IPS-NIHi7 (cell line): ENCODE measurements at regions not wholly inside any gene's neighbourhood (a gene's known extent, or its start where the extent isn't known, plus 50 kb on each side); places are given as distances from the start of the nearest gene placed in this dataset.
"Not testable (repeated sequence)": the region's sequence is repeated elsewhere in the genome, so short reads cannot be mapped to it uniquely, and the experiment has no call there.

ENCODE experiments used
- DNase-seq: peaks from one replicate; pipeline ENCODE4 v3.0.0; 2012; ENCODE audit warnings: mixed read lengths; ENCODE audit errors: extremely low spot score

DNA sequence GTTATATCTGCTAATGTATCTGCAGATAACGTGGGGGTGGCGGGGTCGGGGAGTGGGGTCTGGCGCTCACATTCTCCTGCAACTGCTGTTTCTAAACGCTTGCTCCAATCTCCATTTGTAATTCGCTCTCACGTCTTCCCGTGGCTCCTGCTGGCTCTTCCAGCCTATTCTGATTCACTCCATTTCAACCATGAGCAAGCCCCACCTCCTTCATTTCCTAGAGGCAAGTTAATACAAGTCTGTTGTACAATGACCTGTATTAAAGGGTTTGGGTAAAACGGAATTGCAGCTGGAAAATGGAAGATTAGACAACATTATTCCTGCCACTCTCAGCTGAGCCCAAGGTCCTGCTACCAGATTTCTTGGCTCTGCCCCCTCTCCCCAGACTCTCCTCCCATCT, 132.3 kb downstream of the CSNK2A3 start:
- DNase-seq: no peak

DNA sequence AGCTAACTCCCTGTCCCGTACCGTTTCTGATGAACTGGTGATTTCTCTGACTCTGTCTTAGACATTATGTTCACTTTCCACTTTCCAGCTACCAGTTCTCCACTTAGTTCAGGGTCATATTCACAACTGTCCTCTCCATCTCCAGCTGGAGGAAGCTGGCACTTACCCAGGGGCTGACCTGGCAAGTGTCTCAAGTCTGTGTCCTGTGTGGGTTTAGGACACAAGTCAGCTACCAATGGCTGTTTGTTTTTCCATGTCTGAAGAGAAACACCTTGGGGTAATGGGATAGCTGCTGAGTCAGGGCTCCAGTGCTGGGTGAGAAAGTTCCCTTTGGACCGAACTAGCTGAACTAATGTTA, 134.4 kb downstream of the CSNK2A3 start:
- no peak for DNase-seq

DNA sequence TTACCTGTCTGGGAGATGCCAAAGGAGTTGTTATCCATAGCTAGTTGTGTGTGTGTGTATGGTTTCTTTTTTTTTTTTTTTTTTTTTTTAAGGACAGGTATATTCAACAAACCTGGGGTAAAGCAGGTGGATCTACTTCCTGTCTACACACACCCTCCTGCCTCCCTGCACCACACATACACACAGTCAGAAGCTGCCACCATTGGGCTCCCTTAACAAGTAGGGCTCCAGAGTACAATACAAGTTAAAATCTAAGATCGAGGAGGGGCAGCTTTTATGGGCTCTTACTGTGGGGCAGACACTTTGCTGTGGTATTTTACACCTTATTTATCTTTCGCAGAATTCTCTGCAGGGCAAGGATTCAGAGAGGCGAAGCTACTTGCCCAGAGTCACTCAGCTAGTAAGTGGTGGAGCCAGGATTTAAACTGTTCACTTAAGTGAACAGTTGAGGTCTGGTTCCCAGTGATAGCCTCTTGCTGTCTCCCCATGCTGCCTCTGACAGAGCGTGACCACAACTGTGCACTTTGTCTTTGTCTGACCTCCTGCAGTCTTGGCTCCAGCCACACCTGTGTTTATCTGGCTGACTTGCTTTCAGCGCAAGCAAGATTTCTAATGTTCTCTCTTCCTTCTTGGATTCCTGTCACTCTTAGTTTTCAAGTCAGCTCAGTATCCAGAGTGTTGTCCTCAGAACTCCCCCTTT, 135.0 kb downstream of the CSNK2A3 start:
- DNase-seq: no peak

DNA sequence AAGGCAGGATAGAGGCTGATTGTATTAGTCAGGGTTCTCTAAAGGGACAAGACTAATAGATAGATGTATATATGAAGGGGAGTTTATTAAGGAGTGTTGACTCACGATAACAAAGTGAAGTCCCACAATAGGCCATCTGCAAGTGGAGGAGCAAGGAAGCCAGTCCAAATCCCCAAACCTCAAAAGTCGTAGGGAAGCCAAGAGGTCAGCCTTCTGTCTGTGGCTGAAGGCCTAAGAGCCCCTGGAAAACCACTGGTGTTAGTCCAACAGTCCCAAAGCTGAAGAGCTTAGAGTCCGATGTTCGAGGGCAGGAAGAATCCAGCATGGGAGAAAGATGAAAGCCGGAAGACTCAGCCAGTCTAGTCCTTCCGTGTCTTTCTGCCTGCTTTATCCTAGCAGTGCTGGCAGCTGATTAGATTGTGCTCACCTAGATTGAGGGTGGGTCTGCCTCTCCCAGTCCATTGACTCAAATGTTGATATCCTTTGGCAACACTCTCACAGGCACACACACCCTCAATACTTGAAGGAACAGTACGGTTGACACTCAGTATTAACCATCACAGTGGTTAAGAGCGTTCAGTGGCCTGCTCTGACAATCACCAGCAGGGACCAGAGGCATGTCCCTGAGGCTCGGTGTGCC, 135.6 kb downstream of the CSNK2A3 start:
- DNase-seq: no peak

DNA sequence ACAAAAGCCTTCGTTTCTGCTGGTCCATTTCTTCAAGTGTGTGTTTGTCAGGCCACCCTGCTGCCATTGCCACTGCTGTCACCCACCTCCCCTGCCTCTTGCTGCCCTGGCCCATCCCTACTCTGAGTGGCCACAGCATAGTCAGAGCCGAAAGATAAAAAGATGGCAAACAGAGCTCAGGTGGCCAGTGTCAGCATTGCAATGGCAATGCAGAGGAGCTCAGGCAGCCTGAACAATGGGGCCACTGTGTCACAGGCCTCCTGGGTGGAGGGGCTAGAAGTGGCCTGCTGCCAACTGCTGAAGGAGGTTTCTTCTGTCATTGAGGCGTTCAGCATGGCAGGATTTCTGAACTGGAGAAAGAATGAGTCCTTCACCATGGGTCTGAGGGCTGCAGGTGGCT, 137.1 kb downstream of the CSNK2A3 start:
- DNase-seq: no peak

DNA sequence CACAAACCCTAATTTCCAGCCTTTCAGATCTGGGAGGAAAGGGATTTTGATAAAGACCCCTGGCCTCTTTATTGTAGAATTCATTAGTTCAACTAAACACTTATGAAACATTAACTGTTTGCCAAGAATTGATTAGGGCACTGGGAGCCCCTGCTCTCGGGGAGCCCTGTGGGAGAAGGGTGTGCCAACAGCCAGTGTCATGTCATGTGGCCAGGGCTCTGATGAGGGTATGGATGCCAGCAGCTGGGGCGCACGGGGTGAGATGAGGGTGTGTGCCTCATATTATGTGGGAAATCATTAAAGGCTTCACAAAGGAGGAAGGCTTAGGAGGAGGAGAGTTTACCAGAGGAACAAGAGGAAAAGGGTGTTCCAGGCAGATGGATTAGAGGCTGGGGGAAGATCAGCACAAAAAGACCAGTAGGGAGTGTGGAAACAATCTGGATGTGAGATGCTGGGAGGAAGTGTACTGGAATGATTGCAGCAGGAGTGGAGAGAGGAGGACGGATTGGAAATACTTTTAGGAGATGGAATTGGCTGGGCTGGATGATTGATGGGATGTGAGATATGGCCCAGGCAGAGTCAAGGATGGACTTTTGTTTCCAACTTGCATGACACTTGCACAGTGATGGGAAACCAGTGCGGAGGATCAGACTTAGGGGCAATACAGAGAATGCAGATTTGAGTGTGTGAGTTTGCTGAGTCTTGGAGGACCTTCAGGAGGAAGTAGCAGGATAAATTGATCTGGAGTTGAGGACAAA, 137.8 kb downstream of the CSNK2A3 start:
- no peak for DNase-seq

DNA sequence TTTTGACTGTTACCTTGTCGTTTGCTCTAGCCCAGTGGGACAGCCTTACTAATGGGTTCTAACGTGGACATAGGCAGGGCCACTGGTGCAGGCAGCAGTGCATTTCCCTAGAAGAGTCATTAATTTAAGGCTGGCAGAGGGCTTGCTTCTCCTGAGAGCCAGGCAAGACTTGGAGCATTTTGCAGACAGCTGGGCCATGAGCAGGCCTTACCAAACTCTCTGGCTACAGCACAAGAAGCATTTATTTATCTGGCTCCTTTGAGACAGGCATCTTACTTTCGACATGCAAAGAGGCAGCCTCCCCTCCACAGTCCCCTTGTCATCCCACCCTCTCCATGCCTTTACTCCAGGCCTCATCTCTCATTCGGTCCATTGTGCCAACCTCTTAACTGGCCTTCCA, 139.9 kb downstream of the CSNK2A3 start:
- DNase-seq: no peak

DNA sequence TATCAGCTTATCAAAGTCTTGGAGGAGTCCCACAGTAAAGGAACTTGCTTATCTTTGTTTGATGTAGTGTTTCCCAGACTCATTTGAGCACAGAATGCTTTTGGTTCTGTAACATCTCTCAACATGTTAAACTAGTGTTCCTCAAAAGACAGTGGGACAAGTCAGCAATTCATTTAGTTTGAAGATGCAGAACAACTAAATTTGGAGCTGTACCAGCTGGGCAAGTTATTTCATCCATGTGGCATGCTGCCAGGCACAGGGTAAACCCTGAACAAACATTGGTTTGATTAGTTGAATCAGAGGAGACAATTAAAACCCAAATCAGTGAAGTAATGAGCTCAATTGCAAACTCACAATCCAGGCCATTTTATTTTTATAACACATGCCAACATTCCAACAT, 141.2 kb downstream of the CSNK2A3 start:
- DNase-seq: no peak

DNA sequence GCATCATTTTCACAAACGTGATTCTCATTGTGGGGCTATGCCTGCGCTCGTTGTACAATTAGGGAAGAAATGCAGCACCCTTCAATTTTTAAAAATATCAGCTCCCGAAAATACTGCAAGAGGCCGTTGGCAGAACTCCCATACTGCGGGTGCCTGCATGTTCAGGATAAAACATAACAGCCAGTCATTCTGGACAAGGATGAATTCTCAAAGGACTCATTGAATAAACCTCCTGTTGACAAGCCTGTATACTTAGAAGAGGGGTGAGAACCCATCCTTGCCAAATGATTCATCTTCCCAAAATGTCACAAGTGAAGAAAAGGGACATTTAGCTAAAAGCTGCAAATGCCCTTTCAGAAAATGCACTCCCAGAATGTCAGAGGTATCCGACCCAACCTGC, 141.9 kb downstream of the CSNK2A3 start:
- DNase-seq: no peak

DNA sequence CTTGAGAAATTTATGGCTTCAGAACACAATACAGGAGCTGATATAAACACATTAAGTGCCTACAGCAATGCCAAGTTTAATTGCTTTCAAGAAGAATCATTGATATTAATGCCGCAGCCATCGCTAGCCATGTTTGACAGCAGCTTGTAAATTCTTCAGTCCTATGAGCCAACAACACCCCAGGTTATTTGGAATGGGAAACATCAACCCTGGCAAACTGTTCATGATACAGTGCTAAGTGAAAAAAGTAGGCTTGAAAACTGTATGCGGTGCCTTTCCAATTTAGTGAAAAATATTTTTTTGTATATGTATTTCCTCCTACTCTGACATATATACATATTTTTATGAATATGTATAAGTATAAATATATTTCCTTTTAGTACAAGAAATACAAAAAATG, 142.6 kb downstream of the CSNK2A3 start:
- no peak for DNase-seq

DNA sequence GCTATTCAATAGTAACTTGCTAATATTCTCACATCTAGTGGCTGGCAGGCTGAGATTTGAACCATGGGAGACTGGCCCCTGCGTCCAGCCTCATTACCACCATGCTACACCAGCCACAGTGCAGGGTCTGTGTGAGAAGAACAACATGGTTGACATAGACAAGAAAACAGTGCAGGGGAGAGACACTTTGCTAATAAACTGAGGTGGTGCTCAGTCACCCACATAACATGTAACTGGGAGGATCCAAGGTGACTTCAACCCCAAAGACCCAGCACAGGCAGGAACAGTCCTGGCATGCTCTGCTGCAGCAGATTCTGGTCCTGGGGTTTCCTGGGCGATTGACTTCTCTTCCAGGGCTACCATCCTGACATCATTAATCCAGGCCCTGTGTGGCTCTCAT, 143.1 kb downstream of the CSNK2A3 start:
- no peak for DNase-seq

DNA sequence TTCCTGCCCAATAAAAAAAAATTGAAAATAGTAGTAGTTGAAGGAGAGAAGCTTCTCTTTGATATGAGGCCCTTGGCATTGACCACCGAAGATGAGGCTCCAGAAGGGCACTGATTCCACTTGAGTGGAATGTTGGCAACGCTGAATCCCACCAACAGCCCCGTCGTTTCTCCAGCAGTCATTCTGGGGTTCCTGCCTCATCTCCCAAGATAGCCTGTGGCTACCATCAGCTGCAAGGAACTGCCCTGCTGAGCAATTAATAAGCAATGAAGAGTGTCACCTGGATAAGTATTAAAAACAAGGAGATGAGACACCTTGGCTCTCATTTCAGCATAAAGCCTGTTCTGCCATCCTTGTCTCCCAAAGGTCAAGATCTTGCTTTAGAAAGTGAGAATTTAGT, 144.1 kb downstream of the CSNK2A3 start:
- DNase-seq: no peak

DNA sequence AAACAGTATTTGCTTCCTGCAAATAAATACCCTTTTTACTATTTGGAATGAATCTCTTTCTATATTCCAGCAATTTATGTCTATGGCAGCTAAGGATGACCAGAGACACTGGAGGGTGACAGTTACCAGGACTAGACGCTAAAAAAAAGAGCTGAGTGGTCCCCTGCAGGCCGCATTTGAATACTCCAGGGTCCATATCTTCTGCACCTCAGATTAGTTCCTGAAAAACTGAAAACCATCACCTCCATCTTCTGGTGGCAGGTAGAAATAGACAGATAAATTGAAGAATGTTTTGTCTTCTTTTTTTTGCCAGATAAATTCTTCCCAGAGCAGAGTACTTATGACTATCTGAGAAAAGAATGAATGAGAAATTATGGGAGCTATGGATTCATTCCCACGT, 145.6 kb downstream of the CSNK2A3 start:
- no peak for DNase-seq

DNA sequence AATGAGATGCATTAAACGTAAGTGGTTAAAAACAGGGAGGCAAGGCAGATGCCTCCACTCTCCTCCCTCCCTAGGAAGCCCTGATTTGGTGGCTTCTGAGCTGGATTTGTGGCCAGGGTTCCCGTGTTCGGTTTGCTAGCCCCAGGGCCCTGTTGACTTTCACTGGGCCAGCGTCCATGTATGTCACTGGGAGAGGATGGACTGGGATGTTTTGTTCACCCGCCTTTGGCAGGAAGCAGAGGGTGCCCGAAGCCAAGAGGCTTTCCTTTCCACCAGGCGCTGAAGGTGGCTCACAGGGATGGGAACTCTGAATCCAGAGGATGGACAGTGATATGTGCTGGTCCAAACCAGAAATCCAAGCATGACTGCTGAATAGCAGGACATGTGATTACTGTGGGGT, 146.6 kb downstream of the CSNK2A3 start:
- no peak for DNase-seq

DNA sequence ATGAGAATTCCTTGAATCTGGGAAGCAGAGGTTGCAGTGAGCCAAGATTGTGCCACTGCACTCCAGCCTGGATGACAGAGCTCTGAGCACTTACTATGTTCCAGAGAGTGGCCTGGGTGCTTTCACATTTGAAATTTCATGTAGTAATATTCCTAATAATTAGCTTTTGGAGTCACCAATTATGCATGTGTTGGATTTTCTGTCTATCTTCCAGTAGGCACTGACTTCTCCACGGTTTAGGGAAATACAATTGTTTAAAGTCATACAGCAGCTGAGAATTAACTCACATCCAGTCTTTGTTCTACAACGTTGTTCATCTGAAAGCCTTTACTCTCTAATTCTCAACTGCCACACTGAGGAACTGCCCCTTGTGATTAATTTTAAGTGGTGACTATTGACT, 150.2 kb downstream of the CSNK2A3 start:
- no peak for DNase-seq

DNA sequence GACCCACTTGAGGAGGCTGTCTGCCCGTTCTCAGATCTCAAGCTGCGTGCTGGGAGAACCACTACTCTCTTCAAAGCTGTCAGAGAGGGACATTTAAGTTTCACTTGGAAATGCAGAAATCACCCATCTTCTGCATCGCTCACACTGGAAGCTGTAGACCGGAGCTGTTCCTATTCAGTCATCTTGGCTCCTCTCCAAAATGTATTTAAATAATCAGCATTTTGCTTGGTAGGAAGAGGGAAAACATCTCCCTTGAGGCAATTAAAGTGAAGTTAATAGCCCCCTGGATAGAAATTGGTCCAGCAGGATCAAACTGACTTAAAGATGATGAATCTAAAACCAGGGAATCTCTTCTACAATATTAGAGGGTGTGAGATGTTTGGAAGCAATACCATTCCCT, 151.7 kb downstream of the CSNK2A3 start:
- DNase-seq: not testable (repeated sequence)

DNA sequence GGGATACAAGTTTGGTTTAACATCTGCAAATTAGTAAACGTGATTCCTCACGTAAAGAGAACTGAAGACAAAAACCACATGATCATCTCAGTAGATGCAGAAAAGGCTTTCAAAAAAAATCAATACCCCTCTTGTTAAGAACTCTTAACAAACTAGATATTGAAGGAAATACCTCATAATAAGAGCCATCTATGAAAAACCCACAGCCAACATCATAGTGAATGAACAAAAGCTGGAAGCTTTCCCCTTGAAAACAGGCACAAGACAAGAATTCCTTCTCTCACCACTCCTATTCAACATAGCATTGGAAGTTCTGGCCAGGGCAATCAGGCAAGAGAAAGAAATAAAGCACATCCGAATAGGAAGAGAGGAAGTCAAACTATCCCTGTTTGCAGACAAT, 160.5 kb downstream of the CSNK2A3 start:
- no peak for DNase-seq

DNA sequence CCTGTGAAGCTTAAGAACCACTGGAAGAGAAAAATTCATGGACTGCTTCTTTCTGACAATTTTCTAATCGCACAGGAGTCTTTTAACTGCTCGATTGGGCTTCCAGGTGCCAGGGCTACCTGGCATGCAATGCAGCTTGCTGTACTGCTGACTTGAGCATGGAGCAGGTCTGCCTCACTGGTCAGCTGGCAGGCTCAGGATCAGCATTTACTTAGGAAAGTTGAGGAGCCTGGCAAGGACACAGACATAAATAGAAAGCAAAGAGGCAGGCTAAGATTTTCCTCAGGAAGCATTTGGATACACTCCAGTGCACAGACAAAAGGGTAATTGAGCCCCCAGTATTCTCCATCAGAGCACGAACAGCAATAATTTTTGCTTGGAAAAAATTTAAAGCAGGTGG, 163.5 kb downstream of the CSNK2A3 start:
- no peak for DNase-seq

DNA sequence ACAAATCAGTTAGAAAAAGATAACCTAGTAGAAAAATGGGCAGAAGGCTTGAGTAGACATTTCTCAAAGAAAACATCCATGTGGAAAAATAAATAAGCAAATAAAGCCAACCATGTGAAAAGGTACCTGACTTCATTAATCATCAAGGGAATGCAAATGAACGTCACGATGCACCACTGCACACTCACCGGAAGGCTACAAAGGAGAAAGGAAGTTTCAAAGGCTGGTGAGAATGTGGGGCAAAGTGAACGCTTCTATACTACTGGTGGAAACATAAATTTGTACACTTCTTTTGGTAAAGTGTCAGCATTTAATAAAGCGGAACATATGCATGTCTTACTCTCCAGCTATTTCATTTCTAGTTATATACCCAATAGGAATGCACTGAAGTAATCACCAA, 166.8 kb downstream of the CSNK2A3 start:
- no peak for DNase-seq

DNA sequence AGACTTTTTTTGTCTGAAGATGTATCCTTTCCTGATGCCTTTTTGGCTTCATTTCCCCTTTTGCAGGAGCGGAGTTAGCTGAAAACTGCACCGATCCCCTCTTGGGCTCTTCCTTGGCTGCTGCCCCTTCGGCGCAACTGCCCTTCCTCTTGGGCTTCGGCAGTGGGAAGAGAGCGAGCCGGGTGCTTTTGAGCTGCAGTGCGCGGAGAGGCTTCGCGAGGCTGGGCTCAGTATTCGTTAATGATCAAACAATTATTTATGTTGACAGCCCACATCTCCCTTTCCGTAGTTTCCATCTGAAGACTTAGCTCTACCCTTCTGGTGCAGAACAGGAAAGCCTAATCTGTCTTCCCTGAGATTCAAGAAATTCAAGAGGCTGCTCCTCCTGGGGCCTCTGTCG, 170.8 kb downstream of the CSNK2A3 start:
- DNase-seq: no peak

DNA sequence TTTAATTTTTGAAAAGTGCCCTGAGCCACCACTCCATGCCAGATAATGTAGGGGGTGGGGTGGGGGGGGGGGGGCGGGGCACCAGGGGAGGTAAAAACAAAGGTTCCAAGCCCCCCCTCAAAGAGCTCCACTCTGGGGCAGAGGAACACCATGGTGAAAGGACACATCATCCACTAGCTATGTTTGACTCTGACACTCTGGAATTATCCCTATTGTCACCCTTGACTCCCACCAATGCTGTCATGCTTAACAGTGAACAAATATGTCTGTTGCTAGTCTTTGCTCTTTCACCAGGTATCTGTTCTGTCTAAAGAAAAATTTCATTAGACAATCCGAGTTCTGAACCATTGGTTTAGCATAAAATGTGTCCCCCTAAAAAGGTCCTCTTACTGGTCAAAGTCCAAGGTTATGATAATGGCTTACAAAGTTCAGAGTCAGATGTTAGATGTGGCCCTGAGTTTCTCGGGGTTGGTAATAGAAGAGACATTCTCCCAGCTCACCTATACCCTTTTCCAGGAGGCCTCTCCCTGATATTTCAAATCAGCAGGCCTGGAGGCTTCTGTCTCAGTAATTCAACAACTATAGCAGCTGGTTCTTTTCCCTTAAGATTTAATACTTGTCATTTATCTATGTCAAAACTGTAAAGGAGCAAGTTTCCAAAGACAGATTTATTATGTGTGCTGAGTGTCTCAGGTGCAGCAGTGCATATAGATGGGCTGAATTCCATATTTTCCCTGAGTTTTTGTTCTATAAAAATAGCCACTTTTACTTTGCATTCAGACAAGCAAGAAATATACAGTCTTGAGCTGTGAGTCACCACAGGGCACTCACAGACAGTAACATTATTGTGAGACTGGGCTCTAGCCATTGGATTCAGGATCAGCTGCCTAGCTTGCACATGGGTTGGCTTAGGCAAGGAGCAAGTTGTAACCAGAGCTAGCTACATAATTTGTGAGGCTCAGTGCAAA, 174.1 kb downstream of the CSNK2A3 start:
- DNase-seq: peak; percentile 30
